Iris pigment epithelial cell (primary cell): ENCODE measurements at regions not wholly inside any gene's neighbourhood (a gene's known extent, or its start where the extent isn't known, plus 50 kb on each side); places are given as distances from the start of the nearest gene placed in this dataset.

Experiments used
- DNase-seq: peaks from one replicate; pipeline ENCODE4 v3.0.0-alpha.2; 2011; ENCODE audit warnings: low read depth

DNA sequence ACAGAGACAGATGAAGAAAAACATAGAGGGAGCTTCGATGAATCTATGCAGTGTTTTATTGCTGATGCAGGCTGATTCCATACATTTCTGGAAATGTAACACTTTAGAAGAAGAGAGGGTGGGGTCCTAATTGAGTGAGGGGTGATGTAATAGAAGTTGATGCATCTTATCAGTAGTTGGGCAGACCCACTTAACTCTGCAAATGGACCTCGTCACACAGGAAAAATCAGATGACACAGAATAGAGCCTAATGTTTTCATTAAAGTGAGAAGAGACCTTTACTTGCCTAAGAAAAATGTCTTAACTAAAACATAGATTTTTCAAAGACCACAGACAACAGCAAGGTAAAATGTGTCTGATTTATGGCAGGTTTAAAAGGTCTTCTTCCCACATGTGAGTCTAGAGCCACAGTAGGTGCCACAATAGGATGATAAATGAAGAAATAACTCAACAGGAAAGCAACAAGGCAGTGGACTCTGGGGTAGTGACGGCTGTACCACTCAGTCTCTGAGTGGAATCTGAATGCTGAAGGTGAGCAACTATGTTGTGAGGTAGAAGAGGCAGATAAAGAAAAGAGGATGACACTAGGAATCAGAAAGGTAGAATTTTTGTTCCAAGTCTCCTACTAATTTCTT lies 414.7 kb upstream of the PIK3C3 start:
- DNase-seq = no peak

- no peak for DNase-seq
Measured at GRCh38 chr18:41538751-41539150, 416.3 kb upstream of the PIK3C3 start.

GRCh38 chr18:41537666-41538065 lies 417.4 kb upstream of the PIK3C3 start:
- DNase-seq = no peak

DNA sequence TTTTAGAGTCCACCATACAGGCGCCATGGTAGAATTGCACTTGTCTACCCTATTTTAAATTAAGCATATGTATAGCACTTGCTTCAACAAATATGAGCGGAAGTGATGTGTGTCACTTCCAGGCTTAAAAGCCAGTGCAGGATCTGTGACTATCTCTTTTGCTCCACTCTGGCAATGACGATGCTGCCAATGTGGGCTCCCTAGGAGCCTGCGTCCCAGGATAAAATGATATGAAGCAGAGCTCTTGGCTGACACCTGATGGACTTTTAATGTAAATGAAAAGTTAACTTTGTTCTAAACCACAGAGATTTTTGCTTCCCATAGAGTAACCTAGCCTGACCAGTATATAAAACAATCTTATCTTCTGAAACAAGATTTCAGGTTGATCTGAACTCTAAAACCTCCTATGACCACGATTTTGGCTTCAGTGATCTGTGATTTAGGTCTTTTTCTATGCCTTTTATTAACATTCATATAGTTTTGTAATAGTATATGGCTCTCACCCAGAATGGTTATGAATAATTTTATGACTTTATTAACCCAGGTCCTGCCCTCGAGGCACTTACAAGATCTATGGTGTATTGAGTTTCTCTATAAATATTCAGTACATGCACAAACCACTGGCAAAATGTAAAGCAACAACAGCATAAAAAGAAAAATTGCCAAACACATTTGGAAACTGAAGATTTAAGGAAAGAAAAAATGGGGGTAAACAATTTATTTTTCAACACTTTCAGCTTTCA lies 422.5 kb upstream of the PIK3C3 start:
- DNase-seq = peak; percentile 22

DNA sequence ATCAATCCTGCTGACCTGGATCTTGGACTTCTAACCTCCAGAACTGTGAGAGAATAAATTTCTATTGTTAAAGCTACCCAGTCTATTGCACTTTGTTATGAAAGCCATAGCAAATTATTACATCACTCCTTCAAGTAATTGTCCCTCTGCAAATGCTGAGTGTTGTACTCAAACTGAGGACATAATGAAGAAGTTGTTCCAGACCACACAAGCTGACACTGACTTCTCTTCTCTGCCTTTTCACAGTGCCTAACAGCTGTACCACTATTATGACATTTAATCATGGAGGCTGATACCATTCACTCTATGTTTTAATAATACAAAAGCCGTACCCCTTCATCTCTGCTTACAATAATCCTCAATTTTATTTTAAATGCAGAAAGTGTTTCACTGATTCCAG lies 424.1 kb upstream of the PIK3C3 start:
- no peak for DNase-seq

DNA sequence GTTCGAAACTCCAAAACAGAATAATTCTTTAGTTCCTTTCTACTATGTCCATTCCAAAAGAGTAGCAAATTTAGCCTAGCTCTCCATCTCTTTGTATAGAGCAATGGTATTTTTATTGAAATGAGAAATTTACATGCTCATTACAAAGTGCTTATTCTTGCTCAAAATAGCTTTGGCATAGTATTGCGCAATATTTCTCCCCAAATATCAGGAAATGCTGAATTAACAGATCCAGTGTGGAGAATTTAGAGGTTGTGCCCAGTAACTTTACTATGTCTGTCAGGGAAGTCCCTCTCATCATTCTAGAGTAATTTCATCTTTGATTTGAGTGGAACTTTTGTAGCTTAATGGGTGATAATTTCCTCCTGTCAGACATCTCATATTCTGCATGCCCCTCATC lies 425.9 kb upstream of the PIK3C3 start:
- DNase-seq = no peak

DNA sequence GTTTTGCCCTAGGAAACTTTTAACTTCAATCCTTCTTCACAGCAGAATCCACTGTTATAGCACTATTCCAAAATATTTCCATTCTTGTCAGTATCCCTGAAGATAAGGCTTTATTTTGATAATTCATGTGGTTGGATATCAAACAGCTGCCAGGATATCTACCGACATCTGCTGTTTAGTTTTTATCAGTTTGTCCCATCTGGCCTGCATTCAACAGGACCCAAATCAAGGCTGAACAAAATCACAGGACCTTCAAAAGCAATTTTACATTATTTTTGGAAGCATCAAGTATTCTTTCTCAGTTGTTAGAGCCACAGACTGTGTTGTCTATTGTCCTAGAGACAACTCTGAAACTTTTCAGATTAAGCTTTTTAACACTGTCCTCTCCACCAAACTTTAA lies 429.0 kb upstream of the PIK3C3 start:
- no peak for DNase-seq

GRCh38 chr18:41524674-41525470 lies 430.2 kb upstream of the PIK3C3 start:
- DNase-seq = no peak

GRCh38 chr18:41517142-41517541 lies 437.9 kb upstream of the PIK3C3 start:
- no peak for DNase-seq

- DNase-seq = no peak
Measured at GRCh38 chr18:41513438-41513837, 441.6 kb upstream of the PIK3C3 start.

DNA sequence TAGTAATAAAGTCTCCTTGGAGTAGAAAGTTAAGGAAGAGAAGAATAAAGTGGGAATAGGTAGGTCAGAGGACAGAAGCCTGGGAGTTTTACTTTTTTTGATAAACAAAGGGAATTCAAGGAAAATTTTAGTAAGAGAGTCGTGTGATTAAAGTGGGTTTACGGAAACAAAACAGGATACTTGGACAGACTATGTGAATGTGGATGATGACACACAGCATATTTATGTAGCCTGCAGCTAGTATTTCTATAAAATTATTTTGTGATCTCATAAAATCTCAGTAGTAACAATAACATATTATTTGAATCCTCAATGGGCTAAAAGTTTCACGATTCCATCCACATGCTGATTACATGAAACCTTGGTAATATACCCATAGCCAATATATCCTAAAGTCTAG lies 450.7 kb upstream of the PIK3C3 start:
- peak; percentile 26 for DNase-seq

- DNase-seq = no peak
Measured at GRCh38 chr18:41501848-41502247, 453.2 kb upstream of the PIK3C3 start.

- no peak for DNase-seq
Measured at GRCh38 chr18:41499345-41499744, 455.7 kb upstream of the PIK3C3 start.

- DNase-seq = no peak
Measured at GRCh38 chr18:41490861-41491260, 464.2 kb upstream of the PIK3C3 start.

DNA sequence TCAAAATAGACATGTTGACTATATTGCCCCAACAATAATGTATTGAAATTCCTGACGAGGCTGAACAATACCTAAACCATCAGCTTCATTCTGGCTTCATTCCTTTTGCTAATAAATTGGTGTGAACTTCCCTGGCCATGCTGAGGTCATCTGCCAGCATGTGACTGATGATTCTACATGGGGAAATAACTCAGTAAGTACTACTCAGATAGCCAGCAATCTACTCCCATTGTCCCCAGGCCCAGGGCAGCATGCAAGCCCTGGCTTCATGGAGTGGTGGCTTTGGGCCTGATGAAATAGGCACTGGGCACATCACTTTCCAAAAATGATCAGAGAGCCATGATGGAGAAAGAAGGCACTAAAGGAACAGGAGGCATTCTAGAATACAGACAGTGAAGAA lies 468.5 kb upstream of the PIK3C3 start:
- DNase-seq = no peak

- no peak for DNase-seq
Measured at GRCh38 chr18:41484069-41484468, 471.0 kb upstream of the PIK3C3 start.

GRCh38 chr18:41482501-41482900 lies 472.5 kb upstream of the PIK3C3 start:
- DNase-seq = no peak

- DNase-seq = peak; percentile 7
Measured at GRCh38 chr18:41466436-41467160, 488.4 kb upstream of the PIK3C3 start.

DNA sequence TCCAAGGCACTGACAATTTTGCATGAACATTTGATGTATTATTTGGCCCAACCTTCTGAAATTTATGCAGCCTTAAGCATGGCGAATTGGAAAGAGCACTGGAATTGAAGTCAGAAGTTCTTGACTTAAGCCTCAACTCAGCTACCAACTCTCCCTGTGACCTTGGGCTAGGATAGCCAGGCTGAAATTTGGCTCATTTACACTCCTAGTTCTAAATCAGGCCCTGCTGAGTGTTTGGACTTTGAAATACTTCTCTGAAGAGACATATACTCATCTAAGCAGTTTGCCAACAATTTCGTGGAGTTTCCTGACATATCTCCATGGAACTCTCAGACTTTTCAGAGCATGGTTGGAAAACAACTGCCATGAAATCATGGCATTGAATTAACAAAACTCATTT lies 489.6 kb upstream of the PIK3C3 start:
- no peak for DNase-seq

- DNase-seq = no peak
Measured at GRCh38 chr18:41464278-41464677, 490.8 kb upstream of the PIK3C3 start.

- no peak for DNase-seq
Measured at GRCh38 chr18:41462946-41463345, 492.1 kb upstream of the PIK3C3 start.

GRCh38 chr18:41461114-41461513 lies 493.9 kb upstream of the PIK3C3 start:
- peak; percentile 14 for DNase-seq
